ENCODE measurements at regions not wholly inside any gene's neighbourhood (a gene's known extent, or its start where the extent isn't known, plus 50 kb on each side); places are given as distances from the start of the nearest gene placed in this dataset.
"Not testable (repeated sequence)": the region's sequence is repeated elsewhere in the genome, so short reads cannot be mapped to it uniquely, and the experiment has no call there.

- no peak for DNase-seq (ENCODE audit: low spot score)
- intact Hi-C loops (cut with DNase I): no loop called here
These were observed 167.3 kb upstream of the SRD5A2 start for GRCh38 chr2:31748041-31748440.

- DNase-seq (ENCODE audit: low spot score): no peak
- intact Hi-C loops (cut with DNase I): loop anchor here in 1 of 2 donors (2.0 kb wide), 1 partner anchor 74 kb away; no protein-coding TSS in a partner anchor
These were observed 158.4 kb upstream of the SRD5A2 start for GRCh38 chr2:31739161-31739560.

GRCh38 chr2:31736695-31737454 is 156.1 kb upstream of the SRD5A2 start:
- intact Hi-C loops (cut with DNase I): no loop called here
- no peak for DNase-seq (ENCODE audit: low spot score)

- intact Hi-C loops (cut with DNase I): no loop called here
- DNase-seq (ENCODE audit: low spot score): no peak
These were observed 155.0 kb upstream of the SRD5A2 start for GRCh38 chr2:31735716-31736115.

- intact Hi-C loops (cut with DNase I): no loop called here
These were observed 148.8 kb upstream of the SRD5A2 start for GRCh38 chr2:31729442-31730092.

GRCh38 chr2:31729065-31729439 is 148.3 kb upstream of the SRD5A2 start:
- intact Hi-C loops (cut with DNase I): no loop called here
- no peak for DNase-seq (ENCODE audit: low spot score)

More at GRCh38 chr2:31729442-31730092, 148.8 kb upstream of the SRD5A2 start:
- no peak for DNase-seq (ENCODE audit: low spot score)

GRCh38 chr2:31728406-31729064 is 147.8 kb upstream of the SRD5A2 start:
- intact Hi-C loops (cut with DNase I): no loop called here
- DNase-seq (ENCODE audit: low spot score): no peak

GRCh38 chr2:31726457-31726856 is 145.7 kb upstream of the SRD5A2 start:
- intact Hi-C loops (cut with DNase I): no loop called here
- DNase-seq (ENCODE audit: low spot score): no peak

- intact Hi-C loops (cut with DNase I): no loop called here
- DNase-seq (ENCODE audit: low spot score): no peak
These were observed 144.7 kb upstream of the SRD5A2 start for GRCh38 chr2:31725444-31725843.

GRCh38 chr2:31711737-31712136 is 131.0 kb upstream of the SRD5A2 start:
- intact Hi-C loops (cut with DNase I): no loop called here
- DNase-seq (ENCODE audit: low spot score): no peak

- DNase-seq (ENCODE audit: low spot score): no peak
- intact Hi-C loops (cut with DNase I): no loop called here
These were observed 129.4 kb upstream of the SRD5A2 start for GRCh38 chr2:31710121-31710520.

- intact Hi-C loops (cut with DNase I): no loop called here
- DNase-seq (ENCODE audit: low spot score): no peak
These were observed 127.3 kb upstream of the SRD5A2 start for GRCh38 chr2:31707992-31708391.

- intact Hi-C loops (cut with DNase I): no loop called here
- no peak for DNase-seq (ENCODE audit: low spot score)
These were observed 123.9 kb upstream of the SRD5A2 start for GRCh38 chr2:31704561-31705212.

GRCh38 chr2:31703253-31703652 is 122.5 kb upstream of the SRD5A2 start:
- no peak for DNase-seq (ENCODE audit: low spot score)

GRCh38 chr2:31698722-31699121 is 118.0 kb upstream of the SRD5A2 start:
- intact Hi-C loops (cut with DNase I): no loop called here
- DNase-seq (ENCODE audit: low spot score): no peak

More at GRCh38 chr2:31703253-31703652, 122.5 kb upstream of the SRD5A2 start:
- intact Hi-C loops (cut with DNase I): no loop called here

GRCh38 chr2:31696068-31696467 is 115.3 kb upstream of the SRD5A2 start:
- no peak for DNase-seq (ENCODE audit: low spot score)
- intact Hi-C loops (cut with DNase I): no loop called here

- DNase-seq (ENCODE audit: low spot score): no peak
- intact Hi-C loops (cut with DNase I): no loop called here
These were observed 113.7 kb upstream of the SRD5A2 start for GRCh38 chr2:31694444-31694843.

GRCh38 chr2:31693882-31694281 is 113.1 kb upstream of the SRD5A2 start:
- DNase-seq (ENCODE audit: low spot score): no peak
- intact Hi-C loops (cut with DNase I): no loop called here

GRCh38 chr2:31688282-31688681 is 107.5 kb upstream of the SRD5A2 start:
- no peak for DNase-seq (ENCODE audit: low spot score)
- intact Hi-C loops (cut with DNase I): loop anchor here in 1 of 2 donors (2.0 to 5.0 kb wide), 2 partner anchors 27 to 1646 kb away; no protein-coding TSS in a partner anchor

GRCh38 chr2:31683506-31683905 is 102.8 kb upstream of the SRD5A2 start:
- intact Hi-C loops (cut with DNase I); DNase-seq (ENCODE audit: low spot score): not testable (repeated sequence)

All from posterior vena cava (tissue), 2 donors.